H4 (cell line): ENCODE measurements at regions not wholly inside any gene's neighbourhood (a gene's known extent, or its start where the extent isn't known, plus 50 kb on each side); places are given as distances from the start of the nearest gene placed in this dataset.
"Not testable (repeated sequence)": the region's sequence is repeated elsewhere in the genome, so short reads cannot be mapped to it uniquely, and the experiment has no call there.

ENCODE experiments used
- DNase-seq: peaks from one replicate; pipeline ENCODE4 v3.0.0-alpha.2; 2015; ENCODE audit warnings: low spot score

- DNase-seq = no peak
Measured at GRCh38 chr3:82761858-82762257, 1000.4 kb upstream of the GBE1 start.

- no peak for DNase-seq
Measured at GRCh38 chr3:82745544-82745943, 984.1 kb upstream of the GBE1 start.

- DNase-seq = no peak
Measured at GRCh38 chr3:82743196-82743595, 981.8 kb upstream of the GBE1 start.

- no peak for DNase-seq
Measured at GRCh38 chr3:82741346-82741745, 979.9 kb upstream of the GBE1 start.

- no peak for DNase-seq
Measured at GRCh38 chr3:82739390-82739789, 977.9 kb upstream of the GBE1 start.

- no peak for DNase-seq
Measured at GRCh38 chr3:82736696-82737277, 975.3 kb upstream of the GBE1 start.

GRCh38 chr3:82715091-82715856, 953.8 kb upstream of the GBE1 start:
- no peak for DNase-seq

GRCh38 chr3:82707035-82707434, 945.6 kb upstream of the GBE1 start:
- DNase-seq = no peak

GRCh38 chr3:82685761-82686160, 924.3 kb upstream of the GBE1 start:
- DNase-seq = no peak

- DNase-seq = no peak
Measured at GRCh38 chr3:82676356-82677026, 915.0 kb upstream of the GBE1 start.

- DNase-seq = no peak
Measured at GRCh38 chr3:82672966-82673365, 911.5 kb upstream of the GBE1 start.

- no peak for DNase-seq
Measured at GRCh38 chr3:82671466-82671865, 910.0 kb upstream of the GBE1 start.

- DNase-seq = no peak
Measured at GRCh38 chr3:82654708-82655107, 893.3 kb upstream of the GBE1 start.

GRCh38 chr3:82643948-82644347, 882.5 kb upstream of the GBE1 start:
- no peak for DNase-seq

GRCh38 chr3:82641701-82642100, 880.3 kb upstream of the GBE1 start:
- no peak for DNase-seq

GRCh38 chr3:82640254-82640653, 878.8 kb upstream of the GBE1 start:
- no peak for DNase-seq

GRCh38 chr3:82637574-82637973, 876.1 kb upstream of the GBE1 start:
- DNase-seq = no peak

- no peak for DNase-seq
Measured at GRCh38 chr3:82636177-82636576, 874.7 kb upstream of the GBE1 start.

GRCh38 chr3:82633319-82633718, 871.9 kb upstream of the GBE1 start:
- no peak for DNase-seq

GRCh38 chr3:82629937-82630336, 868.5 kb upstream of the GBE1 start:
- no peak for DNase-seq

GRCh38 chr3:82628385-82629014, 867.1 kb upstream of the GBE1 start:
- no peak for DNase-seq

GRCh38 chr3:82627733-82628132, 866.3 kb upstream of the GBE1 start:
- no peak for DNase-seq

- DNase-seq = not testable (repeated sequence)
Measured at GRCh38 chr3:82620744-82621143, 859.3 kb upstream of the GBE1 start.
